Spleen (tissue), 11 donors: ENCODE measurements at regions not wholly inside any gene's neighbourhood (a gene's known extent, or its start where the extent isn't known, plus 50 kb on each side); places are given as distances from the start of the nearest gene placed in this dataset.

ENCODE experiments used
- DNase-seq: peaks from one replicate; pipeline ENCODE4 v3.0.0-alpha.2; 2020
- H3K27ac ChIP-seq, 8 donors: fragments of 200-600 bp; sonication (generic) in 7 of 8; 1 replicate in 4 of 8; 2 replicates in 4 of 8; pipeline versions ENCODE4 v1.5.0 to v1.8.0; 2016 to 2021; ENCODE audit warnings: inconsistent platforms in 4 of 8, mild to moderate bottlenecking in 4 of 8, moderate library complexity in 1 of 8
- H3K27me3 ChIP-seq, 7 donors: fragments of 200-600 bp; sonication (generic) in 6 of 7; replicated peaks in 1 of 7; 1 replicate in 4 of 7; 2 replicates in 3 of 7; pipeline versions ENCODE4 v1.5.0 to v1.8.0; 2016 to 2021; ENCODE audit warnings: inconsistent platforms in 3 of 7, mild to moderate bottlenecking in 1 of 7
- H3K36me3 ChIP-seq, 6 donors: fragments of 200-600 bp; sonication (generic) in 5 of 6; 1 replicate in 4 of 6; 2 replicates in 2 of 6; pipeline versions ENCODE4 v1.5.0 to v1.8.0; 2016 to 2021; ENCODE audit warnings: inconsistent platforms in 2 of 6
- H3K4me1 ChIP-seq, 6 donors: fragments of 200-600 bp; sonication (generic) in 5 of 6; 1 replicate in 3 of 6; 2 replicates in 3 of 6; pipeline versions ENCODE4 v1.5.0 to v1.8.0; 2016 to 2021; ENCODE audit warnings: inconsistent platforms in 3 of 6
- H3K4me3 ChIP-seq, 8 donors: fragments of 200-600 bp; sonication (generic) in 7 of 8; 1 replicate in 4 of 8; 2 replicates in 4 of 8; pipeline versions ENCODE4 v1.5.0 to v1.8.0; 2016 to 2021; ENCODE audit warnings: inconsistent platforms in 4 of 8, mild to moderate bottlenecking in 4 of 8, moderate library complexity in 2 of 8
- H3K9me3 ChIP-seq, 8 donors: fragments of 200-600 bp; sonication (generic) in 7 of 8; 1 replicate in 4 of 8; 2 replicates in 4 of 8; pipeline versions ENCODE4 v1.5.0 to v1.8.0; 2016 to 2021; ENCODE audit warnings: inconsistent platforms in 4 of 8
- POLR2A ChIP-seq, 3 donors: fragments of 450-650 bp; IDR thresholded peaks; one replicate each; pipeline ENCODE4 v1.5.1; 2017; ENCODE audit warnings: antibody characterized with exemption in 3 of 3, mild to moderate bottlenecking in 1 of 3
- POLR2AphosphoS5 ChIP-seq, 3 donors: sonication (generic); formaldehyde crosslinking; IDR thresholded peaks; one replicate each; pipeline ENCODE4 v1.5.1; 2017; ENCODE audit warnings: antibody characterized with exemption in 3 of 3
- WGBS, 5 donors: extraction: QIAGEN DNeasy Blood & Tissue Kit in 3 of 5; methylation state at CpG; one replicate each; pipeline versions ENCODE4 v1.1.5 to v1.1.7; 2013 to 2018; 5-methylcytosine and 5-hydroxymethylcytosine counted together
- intact Hi-C: fragments of 100-400 bp; cut with DNase I; formaldehyde crosslinking; loops from one replicate; pipeline ENCODE4 v1.15.0; 2023; ENCODE audit warnings: low total_unique reads
- TF ChIP-seq, protein P1 (sequence below), 11 experiments: fragments of 200-600 bp in 7 of 11; fragments of 450-650 bp in 4 of 11; sonication (generic) in 4 of 11; IDR thresholded peaks in 8 of 11; conservative IDR thresholded peaks in 3 of 11; 1 replicate in 7 of 11; 2 replicates in 4 of 11; pipeline versions ENCODE4 v1.4.0 to v1.8.0; 2016 to 2021; ENCODE audit warnings: antibody characterized with exemption in 11 of 11, inconsistent platforms in 4 of 11, mild to moderate bottlenecking in 1 of 11
- donor health status: healthy with polysubstance abuse.
- donor health status: DM: no; HTN: no; CAD: no; lungs with moderate emphysema.
- donor health status: DM: no; HTN: no; CAD: no.
- donor health status: Bipolar disorder and iron deficiency.
- donor health status: healthy.
- donor health status: DM: no; HTN: no; CAD: no.
- donor health status: DM: yes; HTN: yes; CAD: no.

DNA sequence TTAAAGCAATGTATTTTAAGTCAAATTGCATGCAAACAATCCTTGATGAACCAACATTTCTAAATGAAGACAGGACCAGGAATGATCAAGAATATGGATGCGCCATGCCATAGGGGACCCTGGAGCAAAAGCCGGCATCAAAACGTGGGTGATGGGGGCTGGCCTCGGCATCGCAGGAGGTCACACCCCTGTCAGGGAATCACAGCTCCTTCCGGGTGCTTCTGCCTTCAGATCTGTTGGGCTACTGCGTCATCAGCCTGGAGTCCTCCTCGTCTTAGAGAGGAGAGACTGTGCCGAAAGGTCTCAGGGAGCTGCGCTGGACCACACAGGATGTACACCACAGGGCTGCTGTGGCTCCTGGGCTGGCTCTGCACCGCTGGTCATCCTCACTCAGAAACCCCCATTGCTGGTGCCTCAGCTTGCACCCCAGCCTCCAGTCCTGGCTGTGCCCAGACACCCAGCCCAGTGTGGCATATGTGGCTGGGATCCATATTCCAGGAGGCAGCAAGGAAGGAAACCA lies 152.9 kb upstream of the PPP1R26 start:
- WGBS, 5 donors: 89 to 92% (median 90%) methylated on average over 11 of the region's 11 CpGs
- intact Hi-C loops: no loop called here
- H3K4me1 ChIP-seq: no peaks in the 10 kb centered on the region
- H3K27ac ChIP-seq: no peak overlapping the region
- no peak for DNase-seq
- H3K36me3 ChIP-seq: no peaks in the 10 kb centered on the region
- peaks cover 0 to 11% (median 0%) of the 10 kb centered on the region in 8 donors for H3K9me3 ChIP-seq
- peaks cover 0 to 62% (median 3%) of the 10 kb centered on the region in 7 donors for H3K27me3 ChIP-seq
- TF ChIP-seq, protein P1, sequence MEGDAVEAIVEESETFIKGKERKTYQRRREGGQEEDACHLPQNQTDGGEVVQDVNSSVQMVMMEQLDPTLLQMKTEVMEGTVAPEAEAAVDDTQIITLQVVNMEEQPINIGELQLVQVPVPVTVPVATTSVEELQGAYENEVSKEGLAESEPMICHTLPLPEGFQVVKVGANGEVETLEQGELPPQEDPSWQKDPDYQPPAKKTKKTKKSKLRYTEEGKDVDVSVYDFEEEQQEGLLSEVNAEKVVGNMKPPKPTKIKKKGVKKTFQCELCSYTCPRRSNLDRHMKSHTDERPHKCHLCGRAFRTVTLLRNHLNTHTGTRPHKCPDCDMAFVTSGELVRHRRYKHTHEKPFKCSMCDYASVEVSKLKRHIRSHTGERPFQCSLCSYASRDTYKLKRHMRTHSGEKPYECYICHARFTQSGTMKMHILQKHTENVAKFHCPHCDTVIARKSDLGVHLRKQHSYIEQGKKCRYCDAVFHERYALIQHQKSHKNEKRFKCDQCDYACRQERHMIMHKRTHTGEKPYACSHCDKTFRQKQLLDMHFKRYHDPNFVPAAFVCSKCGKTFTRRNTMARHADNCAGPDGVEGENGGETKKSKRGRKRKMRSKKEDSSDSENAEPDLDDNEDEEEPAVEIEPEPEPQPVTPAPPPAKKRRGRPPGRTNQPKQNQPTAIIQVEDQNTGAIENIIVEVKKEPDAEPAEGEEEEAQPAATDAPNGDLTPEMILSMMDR (IDR thresholded peaks at IDR 0.05 in 8 of 11, conservative IDR thresholded peaks at IDR 0.05 in 3 of 11): no peak
- TF ChIP-seq POLR2A (IDR thresholded peaks at IDR 0.05): no peak
- TF ChIP-seq POLR2AphosphoS5 (IDR thresholded peaks at IDR 0.05): no peak
- no peak overlapping the region for H3K4me3 ChIP-seq

DNA sequence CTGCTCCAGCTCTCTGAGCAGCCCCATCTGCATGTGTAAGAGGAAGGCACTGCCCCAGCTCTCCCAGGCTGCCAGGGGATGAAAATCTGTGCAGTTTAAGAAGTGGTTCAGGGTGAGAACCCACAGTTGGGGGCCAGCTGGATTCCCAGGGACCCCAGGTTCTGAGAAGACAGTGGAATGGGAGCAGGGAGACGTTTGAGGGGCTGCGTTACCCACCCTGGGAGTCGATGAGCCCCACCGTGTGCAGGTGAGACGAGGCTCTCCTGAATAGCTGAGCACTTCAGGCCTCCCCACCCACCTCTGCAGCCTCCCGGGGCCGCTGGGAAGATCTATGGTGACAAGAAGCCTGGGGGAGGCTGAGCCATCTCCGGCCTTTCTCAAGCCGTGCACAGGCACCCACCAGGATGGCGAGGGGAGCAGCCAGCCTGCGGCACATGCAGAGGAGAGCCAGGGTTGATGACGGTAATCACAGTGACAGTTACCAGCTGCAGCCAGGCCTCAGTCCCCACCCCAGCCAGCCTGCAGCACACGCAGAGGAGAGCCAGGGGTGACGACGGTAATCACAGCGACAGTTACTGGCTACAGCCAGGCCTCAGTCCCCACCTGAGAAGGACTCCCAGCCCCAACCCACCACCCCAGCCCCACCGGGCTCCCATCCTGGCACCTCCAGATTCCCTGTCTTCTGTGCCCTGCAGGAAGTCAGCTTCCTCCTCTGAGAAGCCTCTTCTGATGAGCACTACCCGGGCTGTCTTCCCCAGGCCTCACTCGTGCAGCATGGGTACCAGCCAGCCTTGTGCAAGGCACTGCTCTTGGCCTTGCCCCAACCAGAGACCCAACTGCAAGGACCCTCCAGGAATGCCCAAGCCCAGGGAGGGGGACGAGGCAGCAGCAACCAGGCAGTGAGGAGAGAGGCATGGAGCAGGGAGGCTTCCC lies 150.8 kb upstream of the PPP1R26 start:
- Histone ChIP-seq H3K4me3 (no peak overlapping the region), H3K4me1 (no peaks in the 10 kb centered on the region), H3K27ac (no peak overlapping the region), H3K36me3 (no peaks in the 10 kb centered on the region), H3K27me3 (peaks cover 0 to 55% (median 3%) of the 10 kb centered on the region in 7 donors), H3K9me3 (peaks cover 0 to 11% (median 0%) of the 10 kb centered on the region in 8 donors)
- no peak for DNase-seq
- 62 to 74% (median 66%) methylated on average over 14 to 20 of the region's 20 CpGs for WGBS, 5 donors
- intact Hi-C loops: no loop called here
- TF ChIP-seq POLR2A (IDR thresholded peaks at IDR 0.05): no peak
- TF ChIP-seq, protein P1 (IDR thresholded peaks at IDR 0.05 in 8 of 11, conservative IDR thresholded peaks at IDR 0.05 in 3 of 11): no peak
- no peak for TF ChIP-seq POLR2AphosphoS5 (IDR thresholded peaks at IDR 0.05)

DNA sequence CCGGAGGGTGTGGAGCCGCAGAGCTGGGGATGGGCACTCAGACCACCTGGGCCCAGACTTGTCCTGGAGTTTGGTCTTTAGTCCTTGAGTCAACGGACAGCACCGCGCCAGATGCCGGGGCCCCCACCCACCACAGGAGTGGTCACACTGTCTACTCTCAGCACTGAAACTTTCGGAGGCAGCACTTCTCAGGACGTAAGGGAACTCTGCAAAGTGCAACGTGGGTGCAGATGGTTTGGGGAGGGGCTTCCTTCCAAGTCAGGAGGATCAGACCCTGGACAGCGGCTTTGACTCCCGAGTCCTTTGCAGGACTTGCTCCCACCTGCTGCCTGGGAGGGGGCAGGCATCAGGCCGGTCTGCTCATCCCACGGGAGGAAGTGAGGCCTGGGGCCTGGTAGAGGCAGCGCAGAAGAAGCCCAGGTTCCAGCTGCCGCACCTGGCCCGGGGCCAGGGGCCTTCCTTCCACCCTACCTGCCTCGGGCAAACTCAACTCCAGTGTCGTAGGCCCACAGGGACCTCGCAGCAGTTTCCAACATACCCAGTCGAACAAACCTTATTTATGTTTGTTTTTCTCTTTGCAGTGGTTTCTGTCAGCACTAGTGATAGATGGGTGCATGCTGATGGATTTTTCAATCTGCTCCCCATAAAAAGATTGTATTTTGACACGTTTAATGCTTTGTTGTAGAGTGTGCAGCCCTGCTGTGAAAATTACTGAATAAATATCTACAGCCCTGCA lies 149.8 kb upstream of the PPP1R26 start:
- Histone ChIP-seq H3K9me3 (peaks cover 0 to 11% (median 0%) of the 10 kb centered on the region in 8 donors), H3K36me3 (no peaks in the 10 kb centered on the region), H3K4me3 (no peak overlapping the region), H3K27me3 (peaks cover 0 to 48% (median 3%) of the 10 kb centered on the region in 7 donors), H3K27ac (no peak overlapping the region), H3K4me1 (no peaks in the 10 kb centered on the region)
- WGBS, 5 donors: 55 to 66% (median 61%) methylated on average over 18 to 21 of the region's 21 CpGs
- TF ChIP-seq POLR2A (IDR thresholded peaks at IDR 0.05): no peak
- no peak for TF ChIP-seq POLR2AphosphoS5 (IDR thresholded peaks at IDR 0.05)
- TF ChIP-seq, protein P1 (IDR thresholded peaks at IDR 0.05 in 8 of 11, conservative IDR thresholded peaks at IDR 0.05 in 3 of 11): no peak
- no peak for DNase-seq
- intact Hi-C loops: no loop called here

DNA sequence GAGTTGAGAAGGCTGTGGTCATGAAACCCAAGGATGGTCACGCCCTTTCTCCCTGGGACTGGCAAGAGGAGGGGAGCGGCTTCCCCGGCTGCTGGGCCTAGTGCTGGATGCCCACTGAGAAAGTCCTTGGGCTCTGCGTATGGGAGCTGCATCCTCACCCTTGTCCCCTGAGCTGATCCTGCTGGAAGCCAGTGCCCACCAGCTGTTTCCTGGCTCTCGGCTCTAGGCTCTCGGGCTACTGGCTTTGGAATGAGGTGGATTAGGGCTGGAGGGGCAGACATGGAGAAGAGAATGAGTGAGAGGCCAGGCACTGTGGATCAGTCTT lies 149.3 kb upstream of the PPP1R26 start:
- Histone ChIP-seq H3K9me3 (peaks cover 0 to 11% (median 0%) of the 10 kb centered on the region in 8 donors), H3K27me3 (peaks cover 0 to 43% (median 3%) of the 10 kb centered on the region in 7 donors), H3K27ac (no peak overlapping the region), H3K36me3 (no peaks in the 10 kb centered on the region), H3K4me1 (no peaks in the 10 kb centered on the region), H3K4me3 (no peak overlapping the region)
- DNase-seq: no peak
- TF ChIP-seq, protein P1 (IDR thresholded peaks at IDR 0.05 in 8 of 11, conservative IDR thresholded peaks at IDR 0.05 in 3 of 11): no peak
- TF ChIP-seq POLR2AphosphoS5 (IDR thresholded peaks at IDR 0.05) (no peak), POLR2A (IDR thresholded peaks at IDR 0.05) (no peak)
- WGBS, 5 donors: 67 to 82% (median 74%) methylated on average over 4 to 6 of the region's 6 CpGs
- intact Hi-C loops: no loop called here
